Head of caudate nucleus (tissue), 42 donors: ENCODE measurements at regions not wholly inside any gene's neighbourhood (a gene's known extent, or its start where the extent isn't known, plus 50 kb on each side); places are given as distances from the start of the nearest gene placed in this dataset.

Source experiments
- DNase-seq, 42 donors: peaks; one replicate each; pipeline versions ENCODE4 v3.0.0 to v3.0.0-alpha.2; 2020 to 2021; ENCODE audit warnings: mixed read lengths in 7 of 42
- intact Hi-C: fragments of 100-400 bp; cut with DNase I; formaldehyde crosslinking; loops from one replicate; pipeline ENCODE4 v1.15.0; 2022

GRCh38 chr14:71636820-71637471 lies 295.3 kb upstream of the RGS6 start:
- intact Hi-C loops = no loop called here
- no peak for DNase-seq

GRCh38 chr14:71638523-71639196 lies 293.6 kb upstream of the RGS6 start:
- DNase-seq = no peak
- intact Hi-C loops = no loop called here

GRCh38 chr14:71642715-71643114 lies 289.5 kb upstream of the RGS6 start:
- intact Hi-C loops = no loop called here
- no peak for DNase-seq

- DNase-seq = no peak
- intact Hi-C loops = no loop called here
Measured at GRCh38 chr14:71645656-71646055, 286.6 kb upstream of the RGS6 start.

- intact Hi-C loops = no loop called here
Measured at GRCh38 chr14:71646518-71646917, 285.7 kb upstream of the RGS6 start.

GRCh38 chr14:71647086-71647784 lies 285.0 kb upstream of the RGS6 start:
- no peak for DNase-seq
- intact Hi-C loops = no loop called here

More at GRCh38 chr14:71646518-71646917, 285.7 kb upstream of the RGS6 start:
- DNase-seq = no peak

- intact Hi-C loops = no loop called here
- no peak for DNase-seq
Measured at GRCh38 chr14:71648725-71649124, 283.5 kb upstream of the RGS6 start.

- intact Hi-C loops = no loop called here
- no peak for DNase-seq
Measured at GRCh38 chr14:71650187-71650755, 282.0 kb upstream of the RGS6 start.

- peak in 14 of 42 donors; percentile 17 to 67 (median 42) for DNase-seq
Measured at GRCh38 chr14:71651228-71651627, 281.0 kb upstream of the RGS6 start.

GRCh38 chr14:71652368-71652767 lies 279.9 kb upstream of the RGS6 start:
- intact Hi-C loops = no loop called here
- DNase-seq = no peak

More at GRCh38 chr14:71651228-71651627, 281.0 kb upstream of the RGS6 start:
- intact Hi-C loops = no loop called here

- DNase-seq = no peak
- intact Hi-C loops = no loop called here
Measured at GRCh38 chr14:71654810-71655209, 277.4 kb upstream of the RGS6 start.

GRCh38 chr14:71658261-71658860 lies 273.9 kb upstream of the RGS6 start:
- DNase-seq = peak in 2 of 42 donors; percentile 11
- intact Hi-C loops = no loop called here

GRCh38 chr14:71659159-71659558 lies 273.1 kb upstream of the RGS6 start:
- no peak for DNase-seq
- intact Hi-C loops = no loop called here

- DNase-seq = no peak
- intact Hi-C loops = no loop called here
Measured at GRCh38 chr14:71661441-71661840, 270.8 kb upstream of the RGS6 start.

GRCh38 chr14:71662291-71662790 lies 269.9 kb upstream of the RGS6 start:
- no peak for DNase-seq
- intact Hi-C loops = no loop called here

- intact Hi-C loops = no loop called here
- DNase-seq = no peak
Measured at GRCh38 chr14:71665157-71665556, 267.1 kb upstream of the RGS6 start.

- intact Hi-C loops = no loop called here
- no peak for DNase-seq
Measured at GRCh38 chr14:71665781-71666180, 266.4 kb upstream of the RGS6 start.

GRCh38 chr14:71666571-71667145 lies 265.6 kb upstream of the RGS6 start:
- intact Hi-C loops = no loop called here

More at GRCh38 chr14:71666571-71667145, 265.6 kb upstream of the RGS6 start:
- DNase-seq = no peak
